Testis (tissue), 2 donors: ENCODE measurements at regions not wholly inside any gene's neighbourhood (a gene's known extent, or its start where the extent isn't known, plus 50 kb on each side); places are given as distances from the start of the nearest gene placed in this dataset.

Experiments
- DNase-seq: peaks from one replicate; pipeline ENCODE4 v3.0.0-alpha.2; 2019
- H3K27ac ChIP-seq, 2 donors: fragments of 200-600 bp; sonication (generic); one replicate each; pipeline ENCODE4 v1.5.1; 2019
- H3K27me3 ChIP-seq: fragments of 200-600 bp; sonication (generic); one replicate; pipeline ENCODE4 v1.5.1; 2019
- H3K36me3 ChIP-seq: fragments of 200-600 bp; sonication (generic); one replicate; pipeline ENCODE4 v1.5.1; 2017; ENCODE audit warnings: low read depth; ENCODE audit errors: missing control alignments
- H3K4me1 ChIP-seq: fragments of 200-600 bp; sonication (generic); one replicate; pipeline ENCODE4 v1.5.1; 2019
- H3K4me3 ChIP-seq, 2 donors: fragments of 200-600 bp; sonication (generic); one replicate each; pipeline ENCODE4 v1.5.1; 2017 to 2019
- H3K9me3 ChIP-seq: fragments of 200-600 bp; sonication (generic); one replicate; pipeline ENCODE4 v1.5.1; 2017
- CTCF ChIP-seq, 3 experiments: fragments of 450-650 bp in 2 of 3; fragments of 200-600 bp in 1 of 3; sonication (generic) in 1 of 3; IDR thresholded peaks; one replicate each; pipeline ENCODE4 v1.5.1; 2016 to 2019; ENCODE audit warnings: antibody characterized with exemption in 3 of 3, mild to moderate bottlenecking in 2 of 3, moderate library complexity in 1 of 3
- POLR2A ChIP-seq: fragments of 450-650 bp; IDR thresholded peaks from one replicate; pipeline ENCODE4 v1.6.1; 2017; ENCODE audit warnings: antibody characterized with exemption, mild to moderate bottlenecking, moderate library complexity
- WGBS, 2 donors: methylation state at CpG; one replicate each; pipeline ENCODE4 v1.1.5; 2018; 5-methylcytosine and 5-hydroxymethylcytosine counted together
- intact Hi-C: fragments of 100-400 bp; cut with DNase I; formaldehyde crosslinking; loops from one replicate; pipeline ENCODE4 v1.15.1; 2023; ENCODE audit warnings: low total_unique reads

GRCh38 chr4:156556336-156556735, 415.3 kb downstream of the PDGFC start:
- no peaks in the 10 kb centered on the region for H3K27me3 ChIP-seq
- no peak overlapping the region for H3K27ac ChIP-seq
- H3K4me1 ChIP-seq, result no peaks in the 10 kb centered on the region
- intact Hi-C loops, result no loop called here
- no peaks in the 10 kb centered on the region for H3K9me3 ChIP-seq
- whole genome bisulfite sequencing, 2 donors, result 95 to 96% methylated on average over 1 of the region's 1 CpG
- TF ChIP-seq CTCF (IDR thresholded peaks at IDR 0.05) (no peak), POLR2A (no peak)
- H3K4me3 ChIP-seq, result no peak overlapping the region
- no peaks in the 10 kb centered on the region for H3K36me3 ChIP-seq
- DNase-seq, result no peak

DNA sequence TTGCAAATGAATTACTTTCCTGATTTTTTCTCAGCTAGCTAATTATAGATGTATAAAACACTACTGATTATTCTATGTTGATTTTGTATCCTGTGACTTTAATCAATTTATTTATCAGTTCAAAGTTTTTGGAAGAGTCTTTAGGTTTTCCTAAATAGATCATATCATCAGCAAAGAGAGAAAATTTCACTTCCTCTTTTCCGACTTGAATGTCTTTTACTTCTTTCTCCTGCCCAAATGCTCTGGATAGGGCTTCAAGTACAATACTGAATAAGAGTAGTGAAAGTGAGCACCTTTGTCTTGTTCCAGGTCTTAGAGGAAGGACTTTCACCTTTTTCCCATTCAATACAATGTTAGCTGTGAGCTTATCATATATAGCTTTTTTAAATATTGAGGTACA, 417.9 kb downstream of the PDGFC start:
- Histone ChIP-seq H3K4me3 (no peak overlapping the region), H3K27me3 (no peaks in the 10 kb centered on the region), H3K9me3 (no peaks in the 10 kb centered on the region), H3K4me1 (no peaks in the 10 kb centered on the region), H3K36me3 (no peaks in the 10 kb centered on the region), H3K27ac (no peak overlapping the region)
- TF ChIP-seq CTCF (IDR thresholded peaks at IDR 0.05), result no peak
- no peak for TF ChIP-seq POLR2A
- WGBS, 2 donors, result 87% methylated on average over 1 of the region's 1 CpG
- intact Hi-C loops, result no loop called here
- no peak for DNase-seq

DNA sequence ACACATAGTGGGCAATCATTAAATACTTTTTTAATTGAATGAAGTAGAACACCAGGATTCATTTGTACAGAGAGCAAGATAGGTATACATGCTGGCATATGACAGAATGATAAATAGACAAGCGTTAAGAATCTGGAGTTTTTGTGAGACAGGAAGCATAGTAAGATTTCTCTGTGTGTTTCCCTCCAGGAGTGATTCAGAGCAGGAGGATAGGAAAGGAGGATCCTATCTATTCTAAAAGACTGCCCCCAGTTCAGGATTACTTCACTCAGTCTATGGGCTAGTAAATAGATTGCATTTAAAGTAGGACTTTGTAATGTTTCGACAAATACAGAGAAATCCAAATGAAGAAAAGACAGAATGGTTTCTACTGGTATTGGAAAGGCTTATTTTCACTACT, 423.7 kb downstream of the PDGFC start:
- WGBS, 2 donors, result 78 to 92% methylated on average over 2 of the region's 2 CpGs
- no peak for DNase-seq
- no peak overlapping the region for H3K27ac ChIP-seq
- no peaks in the 10 kb centered on the region for H3K9me3 ChIP-seq
- H3K27me3 ChIP-seq, result no peaks in the 10 kb centered on the region
- intact Hi-C loops, result no loop called here
- no peaks in the 10 kb centered on the region for H3K36me3 ChIP-seq
- no peak overlapping the region for H3K4me3 ChIP-seq
- no peaks in the 10 kb centered on the region for H3K4me1 ChIP-seq
- TF ChIP-seq CTCF (IDR thresholded peaks at IDR 0.05) (no peak), POLR2A (no peak)

DNA sequence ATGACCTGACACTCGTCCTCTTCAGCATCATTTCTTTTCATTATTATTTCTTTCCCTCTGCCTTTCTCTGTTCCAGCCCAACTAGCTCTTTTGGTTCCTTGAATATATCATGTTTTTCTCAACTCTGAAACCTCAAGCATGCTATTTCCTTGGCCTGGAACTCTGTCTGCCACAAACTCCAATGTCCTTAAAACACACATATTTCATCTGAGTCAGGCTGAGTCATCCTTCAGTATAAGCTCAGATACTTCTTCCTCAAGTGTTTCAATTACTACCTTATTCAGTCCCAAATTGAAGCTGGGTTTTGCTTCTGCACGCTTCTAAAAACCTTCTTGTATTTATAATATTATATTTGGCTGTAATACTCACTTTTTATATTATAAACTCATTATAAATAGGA, 424.2 kb downstream of the PDGFC start:
- Histone ChIP-seq H3K27ac (no peak overlapping the region), H3K27me3 (no peaks in the 10 kb centered on the region), H3K36me3 (no peaks in the 10 kb centered on the region), H3K9me3 (no peaks in the 10 kb centered on the region), H3K4me3 (no peak overlapping the region), H3K4me1 (no peaks in the 10 kb centered on the region)
- DNase-seq, result no peak
- TF ChIP-seq CTCF (IDR thresholded peaks at IDR 0.05), result no peak
- no peak for TF ChIP-seq POLR2A
- intact Hi-C loops, result no loop called here
- 85 to 91% methylated on average over 2 of the region's 2 CpGs for WGBS, 2 donors

GRCh38 chr4:156545003-156545785, 426.4 kb downstream of the PDGFC start:
- Histone ChIP-seq H3K27ac (no peak overlapping the region), H3K36me3 (no peaks in the 10 kb centered on the region), H3K4me3 (no peak overlapping the region), H3K4me1 (no peaks in the 10 kb centered on the region), H3K9me3 (no peaks in the 10 kb centered on the region), H3K27me3 (no peaks in the 10 kb centered on the region)
- WGBS, 2 donors, result 47 to 56% methylated on average over 2 of the region's 2 CpGs
- intact Hi-C loops, result no loop called here
- no peak for TF ChIP-seq CTCF (IDR thresholded peaks at IDR 0.05)
- no peak for TF ChIP-seq POLR2A
- no peak for DNase-seq
